SK-N-SH treated with all-trans-retinoic acid at 6 μM for 48 hours (cell line): ENCODE measurements at regions not wholly inside any gene's neighbourhood (a gene's known extent, or its start where the extent isn't known, plus 50 kb on each side); places are given as distances from the start of the nearest gene placed in this dataset.

Source experiments
- ESRRG ChIP-seq: fragments of 250-450 bp; sonication (Bioruptor Pico); IDR thresholded peaks from 2 replicates; pipeline ENCODE4 v1.6.1; 2021; ENCODE audit warnings: mild to moderate bottlenecking
- ZNF565 ChIP-seq: fragments of 450-650 bp; formaldehyde crosslinking; conservative IDR thresholded peaks from 2 replicates; pipeline ENCODE4 v1.5.0; 2020; ENCODE audit warnings: low read depth, mild to moderate bottlenecking, moderate library complexity
- ZNF70 ChIP-seq: fragments of 450-650 bp; formaldehyde crosslinking; IDR thresholded peaks from 2 replicates; pipeline ENCODE4 v1.5.0; 2020; ENCODE audit warnings: mild to moderate bottlenecking, moderate library complexity
- TF ChIP-seq, protein P1 (sequence below): fragments of 250-450 bp; sonication (Bioruptor Pico); IDR thresholded peaks from 2 replicates; pipeline ENCODE4 v1.8.0; 2020; ENCODE audit warnings: mild to moderate bottlenecking, moderate library complexity, borderline replicate concordance

GRCh38 chr13:44874176-44874575 is 115.1 kb downstream of the NUFIP1 start:
- no peak for TF ChIP-seq ESRRG (CRISPR knock-in tag)
- no peak for TF ChIP-seq ZNF70 (CRISPR knock-in tag)
- TF ChIP-seq, protein P1, sequence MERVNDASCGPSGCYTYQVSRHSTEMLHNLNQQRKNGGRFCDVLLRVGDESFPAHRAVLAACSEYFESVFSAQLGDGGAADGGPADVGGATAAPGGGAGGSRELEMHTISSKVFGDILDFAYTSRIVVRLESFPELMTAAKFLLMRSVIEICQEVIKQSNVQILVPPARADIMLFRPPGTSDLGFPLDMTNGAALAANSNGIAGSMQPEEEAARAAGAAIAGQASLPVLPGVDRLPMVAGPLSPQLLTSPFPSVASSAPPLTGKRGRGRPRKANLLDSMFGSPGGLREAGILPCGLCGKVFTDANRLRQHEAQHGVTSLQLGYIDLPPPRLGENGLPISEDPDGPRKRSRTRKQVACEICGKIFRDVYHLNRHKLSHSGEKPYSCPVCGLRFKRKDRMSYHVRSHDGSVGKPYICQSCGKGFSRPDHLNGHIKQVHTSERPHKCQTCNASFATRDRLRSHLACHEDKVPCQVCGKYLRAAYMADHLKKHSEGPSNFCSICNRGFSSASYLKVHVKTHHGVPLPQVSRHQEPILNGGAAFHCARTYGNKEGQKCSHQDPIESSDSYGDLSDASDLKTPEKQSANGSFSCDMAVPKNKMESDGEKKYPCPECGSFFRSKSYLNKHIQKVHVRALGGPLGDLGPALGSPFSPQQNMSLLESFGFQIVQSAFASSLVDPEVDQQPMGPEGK (CRISPR knock-in tag): no peak
- no peak for TF ChIP-seq ZNF565 (CRISPR knock-in tag)
